CD4-positive, alpha-beta T cell treated with Interleukin-4 for 1 hour (primary cell): ENCODE measurements at regions not wholly inside any gene's neighbourhood (a gene's known extent, or its start where the extent isn't known, plus 50 kb on each side); places are given as distances from the start of the nearest gene placed in this dataset.
"Not testable (repeated sequence)": the region's sequence is repeated elsewhere in the genome, so short reads cannot be mapped to it uniquely, and the experiment has no call there.

Source experiments
- DNase-seq, 2 donors: peaks; one replicate each; pipeline ENCODE4 v3.0.0-alpha.2; 2020 to 2022

DNA sequence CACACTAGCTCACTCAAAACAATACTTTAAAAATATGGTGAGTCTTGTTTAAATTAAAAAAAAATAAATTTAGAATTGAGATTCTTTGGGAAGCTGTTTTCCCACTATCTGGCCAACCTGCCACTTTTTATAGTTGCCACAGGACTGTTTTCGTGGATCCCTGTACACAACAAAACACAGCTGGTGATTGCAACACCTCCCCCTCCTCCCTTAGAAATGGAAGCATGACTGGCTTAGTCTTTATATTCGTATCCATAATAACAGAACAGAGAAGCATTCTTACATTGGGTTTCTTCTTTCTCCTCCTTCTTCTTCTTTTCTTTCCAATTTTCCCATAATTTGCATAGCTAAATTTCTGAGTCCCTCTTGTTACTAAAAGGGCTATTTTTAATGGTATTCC, 79.5 kb upstream of the GJB6 start:
- DNase-seq: no peak

- DNase-seq: no peak
Measured at GRCh38 chr13:20311022-20311421, 78.9 kb upstream of the GJB6 start.

DNA sequence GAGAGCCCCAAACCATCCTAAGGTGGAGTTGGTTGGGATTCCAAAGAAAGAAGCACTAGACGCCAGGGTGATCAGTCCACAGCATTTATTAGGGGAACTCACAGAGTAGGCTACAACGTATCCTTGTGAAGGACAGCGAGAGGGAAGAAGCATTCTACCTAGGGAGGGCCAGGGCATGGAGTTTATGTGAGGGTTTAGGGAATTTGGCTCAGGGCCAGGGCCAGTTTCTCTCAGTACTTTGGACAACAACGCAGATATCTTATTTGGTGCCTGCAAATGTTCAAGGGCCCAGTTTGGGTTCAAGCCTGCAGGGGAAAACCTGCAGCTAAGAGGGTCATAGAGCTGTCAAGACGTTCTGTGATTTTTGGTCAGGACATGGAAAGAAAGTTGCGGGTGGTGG, 73.9 kb upstream of the GJB6 start:
- no peak for DNase-seq

GRCh38 chr13:20305587-20305986, 73.5 kb upstream of the GJB6 start:
- DNase-seq: no peak

GRCh38 chr13:20304061-20304460, 71.9 kb upstream of the GJB6 start:
- not testable (repeated sequence) for DNase-seq

DNA sequence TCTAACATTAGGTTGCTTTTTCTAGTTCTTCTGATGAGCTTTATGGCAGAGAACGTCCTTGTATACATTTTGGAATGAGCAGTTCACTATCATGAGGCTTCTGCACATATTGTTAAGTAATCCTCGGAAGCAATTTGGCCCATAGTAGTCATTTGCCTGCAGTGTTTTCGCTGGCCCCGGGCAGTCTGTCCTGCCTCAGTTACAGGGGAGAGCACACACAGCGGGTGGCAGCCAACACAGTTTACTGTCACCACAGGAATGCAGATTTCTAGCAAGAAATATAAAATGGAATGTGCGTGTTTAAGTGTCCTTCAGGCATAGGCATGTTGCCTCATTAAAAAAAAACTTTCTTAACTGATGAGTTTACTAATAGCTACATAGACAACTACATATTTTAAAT, 71.5 kb upstream of the GJB6 start:
- no peak for DNase-seq

GRCh38 chr13:20301403-20302071, 69.4 kb upstream of the GJB6 start:
- no peak for DNase-seq

DNA sequence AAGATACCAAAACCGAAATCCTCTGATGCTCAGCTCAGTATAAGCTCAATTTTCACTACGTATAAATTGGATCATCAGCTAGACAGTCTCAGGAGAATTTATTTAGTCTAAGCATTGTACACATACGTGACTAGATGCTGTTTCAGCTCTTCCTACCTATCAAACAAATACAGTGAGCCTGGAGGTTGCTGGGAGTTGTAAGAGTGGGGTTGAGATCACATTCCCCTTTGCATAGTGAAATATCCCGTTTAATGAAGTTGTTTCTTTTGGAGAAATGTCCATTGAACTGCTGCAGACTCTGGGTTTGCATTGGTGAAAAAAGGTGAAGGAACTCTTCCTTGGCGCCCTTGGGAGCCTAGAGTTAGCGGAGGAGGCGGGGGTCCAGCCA, 68.9 kb upstream of the GJB6 start:
- no peak for DNase-seq

- DNase-seq: no peak
Measured at GRCh38 chr13:20297181-20297580, 65.1 kb upstream of the GJB6 start.

GRCh38 chr13:20295956-20296355, 63.8 kb upstream of the GJB6 start:
- no peak for DNase-seq

- no peak for DNase-seq
Measured at GRCh38 chr13:20294497-20294896, 62.4 kb upstream of the GJB6 start.

DNA sequence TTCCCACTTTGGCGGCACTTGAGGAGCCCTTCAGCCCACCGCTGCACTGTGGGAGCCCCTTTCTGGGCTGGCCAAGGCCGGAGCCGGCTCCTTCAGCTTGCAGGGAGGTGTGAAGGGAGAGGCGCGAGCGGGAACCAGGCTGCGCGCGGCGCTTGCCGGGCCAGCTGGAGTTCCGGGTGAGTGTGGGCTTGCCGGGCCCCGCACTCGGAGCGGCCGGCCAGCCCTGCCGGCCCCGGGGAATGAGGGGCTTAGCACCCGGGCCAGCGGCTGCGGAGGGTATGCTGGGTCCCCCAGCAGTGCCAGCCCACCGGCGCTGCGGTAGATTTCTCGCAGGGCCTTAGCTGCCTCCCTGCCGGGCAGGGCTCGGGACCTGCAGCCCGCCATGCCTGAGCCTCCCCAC, 60.2 kb upstream of the GJB6 start:
- DNase-seq: not testable (repeated sequence)

- DNase-seq: no peak
Measured at GRCh38 chr13:20291675-20292074, 59.6 kb upstream of the GJB6 start.

DNA sequence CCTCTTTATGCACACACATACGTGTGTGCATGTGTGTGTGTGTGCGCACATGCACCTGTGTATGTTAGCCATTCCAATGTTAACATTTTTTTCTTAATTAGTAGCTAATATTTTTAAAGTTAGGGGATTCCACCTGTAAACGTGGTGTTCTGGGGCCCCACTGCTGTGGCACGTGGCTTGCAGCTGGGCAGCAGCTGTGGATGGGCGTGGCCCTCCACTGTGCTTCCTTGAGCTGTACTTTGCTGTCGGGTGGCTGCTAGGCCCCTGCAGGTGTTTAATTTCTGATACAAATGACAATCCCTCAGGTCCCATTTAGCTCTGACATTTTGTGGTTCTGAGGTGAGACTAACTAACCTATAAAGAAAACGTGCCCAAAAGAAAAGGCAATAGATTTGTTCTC, 58.9 kb upstream of the GJB6 start:
- no peak for DNase-seq

GRCh38 chr13:20288561-20288960, 56.4 kb upstream of the GJB6 start:
- DNase-seq: no peak

GRCh38 chr13:20287976-20288375, 55.9 kb upstream of the GJB6 start:
- no peak for DNase-seq

DNA sequence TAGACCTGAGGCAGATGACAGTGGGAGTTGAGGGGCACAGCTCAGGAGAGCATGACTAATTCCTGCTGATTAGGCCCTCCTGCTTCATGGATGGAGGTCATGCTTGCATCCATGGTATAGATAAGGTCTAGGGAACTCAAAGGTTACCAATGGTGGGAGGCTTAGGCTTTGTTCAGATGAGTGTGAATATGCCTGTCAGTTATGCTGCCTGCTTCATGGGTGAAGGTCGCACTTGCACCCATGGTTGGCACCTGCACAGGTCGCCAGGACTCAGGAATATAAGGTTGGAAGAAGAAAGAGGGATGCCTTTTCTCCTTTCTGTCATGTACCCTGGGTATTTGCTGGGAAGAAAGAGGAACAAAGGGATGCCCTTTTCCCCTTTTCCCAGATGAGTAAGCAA, 53.4 kb upstream of the GJB6 start:
- no peak for DNase-seq
